Retina (tissue), 1 donor: ENCODE measurements at regions not wholly inside any gene's neighbourhood (a gene's known extent, or its start where the extent isn't known, plus 50 kb on each side); places are given as distances from the start of the nearest gene placed in this dataset.
"Not testable (repeated sequence)": the region's sequence is repeated elsewhere in the genome, so short reads cannot be mapped to it uniquely, and the experiment has no call there.

ENCODE experiments used
- DNase-seq: peaks from one replicate; pipeline ENCODE4 v3.0.0-alpha.2; 2016

DNA sequence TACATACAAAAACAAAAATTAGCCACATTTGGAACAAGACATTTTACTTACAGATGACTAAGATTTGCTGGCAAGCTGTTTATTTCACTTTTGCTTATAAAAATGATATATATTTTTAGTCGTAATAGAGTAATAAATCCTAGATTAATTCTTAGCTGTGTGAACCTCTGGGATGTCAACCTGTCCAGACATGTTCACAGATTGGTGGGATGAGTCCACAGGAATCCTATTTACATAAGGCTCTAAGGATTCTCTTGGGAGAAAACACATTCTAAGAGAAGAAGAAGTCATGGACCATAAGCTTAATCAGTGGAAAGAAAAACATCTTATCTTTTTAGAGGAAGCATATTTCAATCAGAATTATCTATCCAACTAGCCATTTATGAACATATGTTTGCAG is 797.4 kb downstream of the C12orf50 start:
- no peak for DNase-seq

DNA sequence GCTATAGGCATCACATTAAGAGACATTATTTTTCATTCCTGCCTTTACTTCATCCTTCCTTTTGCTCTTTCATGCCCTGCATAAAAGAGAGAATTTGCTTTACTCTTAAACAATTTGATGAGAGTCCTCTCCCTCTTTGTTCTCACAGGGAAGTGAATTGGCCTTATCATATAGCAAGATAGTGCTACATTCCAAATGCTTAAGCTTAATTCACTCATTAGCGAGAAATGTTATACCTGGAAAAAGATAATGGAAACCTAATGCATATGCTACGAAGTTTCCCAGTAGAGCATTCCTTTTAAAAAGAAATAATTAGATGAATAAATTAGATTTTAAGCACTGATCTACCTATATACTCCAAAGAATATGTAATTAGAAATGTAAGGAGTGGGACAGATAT is 798.8 kb downstream of the C12orf50 start:
- DNase-seq, result no peak

DNA sequence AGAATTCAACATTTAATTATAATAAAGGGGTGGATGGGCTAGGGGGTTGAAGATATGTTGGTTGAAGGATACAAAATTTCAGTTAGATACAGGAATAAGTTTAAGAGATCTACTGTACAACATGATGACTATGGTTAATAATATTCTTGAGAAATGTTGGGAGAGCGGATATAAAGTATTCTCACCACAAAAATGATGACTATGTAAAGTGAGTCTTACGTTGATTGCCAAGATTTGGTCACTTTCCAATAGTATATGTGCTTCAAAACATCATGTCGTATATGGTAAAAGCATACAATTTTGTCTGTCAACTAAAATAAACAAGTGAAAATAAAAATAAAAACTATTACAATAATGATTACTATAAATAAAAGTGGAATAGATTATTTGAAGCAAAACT is 802.0 kb downstream of the C12orf50 start:
- DNase-seq, result no peak

DNA sequence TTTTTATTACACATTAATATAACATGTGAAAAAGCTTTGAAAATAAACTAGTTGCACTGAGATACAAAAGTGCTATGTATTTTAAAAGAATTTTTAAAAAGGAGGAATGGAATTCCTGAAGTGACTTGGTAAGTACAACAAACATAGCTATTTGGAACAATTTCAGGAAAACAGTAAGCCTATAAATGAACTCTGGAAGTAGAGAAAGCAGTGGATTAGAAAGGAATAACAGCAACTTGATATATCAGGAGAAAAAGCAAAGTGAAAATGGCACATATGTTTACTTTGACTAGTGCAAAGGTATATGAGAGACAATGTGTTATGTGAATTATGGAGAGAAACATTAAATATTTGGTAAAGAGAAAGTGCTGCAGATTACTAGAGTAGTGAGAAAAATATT is 811.7 kb downstream of the C12orf50 start:
- DNase-seq, result no peak

DNA sequence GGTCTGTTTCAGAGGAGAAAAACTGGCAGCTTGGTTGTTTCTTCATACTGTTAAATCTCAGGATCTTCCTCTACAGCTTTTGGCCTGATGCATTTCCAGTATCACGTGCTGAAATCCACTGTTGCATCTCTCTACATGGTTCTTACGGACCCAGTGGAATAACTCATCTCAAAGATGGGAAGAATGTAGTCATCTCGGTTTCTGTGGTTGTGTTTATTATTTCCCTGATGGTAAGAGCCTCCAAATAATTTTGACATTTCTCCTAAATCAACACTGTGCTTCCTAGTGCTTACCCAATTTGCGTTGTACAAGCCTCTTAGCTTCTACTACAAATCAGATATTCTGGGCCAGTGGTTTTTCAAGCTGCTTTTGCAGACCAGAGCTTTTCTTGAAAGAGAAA is 812.8 kb downstream of the C12orf50 start:
- no peak for DNase-seq

DNA sequence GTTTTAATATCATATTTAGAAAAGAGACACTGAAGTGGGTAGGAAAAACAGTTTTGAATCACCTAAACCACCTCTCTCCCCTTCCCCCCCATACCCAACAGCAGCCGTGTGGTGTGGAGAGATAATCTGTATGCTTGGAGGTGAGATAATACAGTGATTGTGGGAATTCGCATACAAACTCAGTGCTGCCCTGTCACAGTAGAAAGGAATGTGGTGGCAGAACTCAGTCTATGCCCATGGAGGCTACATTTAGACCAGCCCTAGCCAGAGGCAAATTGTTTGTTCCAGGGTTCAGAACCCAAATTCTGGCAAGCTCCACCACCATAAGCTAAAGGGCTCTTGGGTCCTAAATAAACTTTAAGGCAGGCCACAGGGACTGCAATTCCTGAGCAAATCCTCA is 827.0 kb downstream of the C12orf50 start:
- no peak for DNase-seq

DNA sequence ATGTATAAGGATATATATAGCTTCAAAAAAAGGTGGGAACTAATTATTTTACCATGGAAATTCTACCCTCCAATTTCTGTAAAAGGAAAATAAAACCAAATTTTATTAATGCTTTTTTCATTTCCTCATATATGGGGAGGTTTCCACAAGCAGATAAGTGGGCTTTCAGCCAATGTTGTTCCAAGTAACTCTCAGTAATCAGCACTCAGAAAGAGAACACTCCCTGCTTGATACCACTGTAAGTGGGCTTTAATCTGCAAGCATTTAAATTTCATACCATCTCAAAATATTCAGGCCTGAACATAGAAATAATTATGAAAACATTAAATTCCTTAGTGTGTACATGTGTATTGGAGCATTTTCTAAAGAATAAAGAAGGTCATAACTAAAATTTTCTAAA is 827.6 kb downstream of the C12orf50 start:
- DNase-seq, result no peak

DNA sequence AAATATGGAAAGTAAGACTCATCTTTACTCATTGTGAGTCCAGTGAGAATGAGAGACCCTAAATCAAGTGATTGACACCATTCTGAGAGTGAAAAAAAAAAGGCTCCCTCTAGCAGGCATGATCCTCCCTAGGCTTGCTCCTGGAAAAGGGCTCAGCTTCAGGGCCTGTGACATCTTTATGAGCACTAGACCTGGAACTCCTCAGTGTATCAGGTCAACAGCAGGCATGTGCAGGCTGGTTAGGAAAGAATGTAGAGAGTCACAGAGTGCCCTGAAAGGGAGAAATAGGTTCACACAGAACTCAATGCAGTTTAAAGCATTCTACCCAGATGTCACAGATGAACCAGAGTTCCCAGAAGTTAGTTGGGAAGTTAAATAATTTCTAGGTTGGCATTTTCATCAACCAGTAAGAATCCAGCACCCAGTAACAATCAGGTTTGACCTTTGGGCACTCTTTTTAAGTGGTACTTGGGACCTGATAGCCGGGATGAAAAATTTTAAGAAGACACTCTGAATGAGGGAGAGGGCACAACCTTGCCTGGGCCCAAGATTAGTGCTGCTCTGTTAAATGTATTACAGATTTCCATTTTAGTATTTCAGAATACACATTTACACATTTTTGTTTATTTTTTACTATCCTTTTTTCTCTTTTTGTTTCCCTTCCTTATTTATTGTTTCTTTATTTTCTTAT is 828.8 kb downstream of the C12orf50 start:
- no peak for DNase-seq

DNA sequence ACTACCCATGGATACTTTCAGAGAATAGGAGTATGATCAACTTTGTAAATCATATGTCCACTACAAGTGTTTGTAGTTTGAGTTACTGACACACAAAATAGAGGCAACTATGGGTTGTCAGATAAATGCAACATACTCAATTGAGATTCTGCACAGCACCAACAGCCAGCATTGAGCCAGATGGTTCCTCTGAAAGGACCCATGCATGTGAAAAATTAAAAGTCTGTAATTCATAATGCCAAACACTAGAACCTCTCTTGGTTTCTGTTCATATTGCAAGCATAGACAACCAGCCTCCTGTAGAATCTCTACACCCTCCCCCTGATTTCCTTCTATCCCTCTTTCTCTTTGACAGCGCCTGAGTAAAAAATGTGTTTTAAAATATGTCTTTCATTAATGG is 831.0 kb downstream of the C12orf50 start:
- no peak for DNase-seq

DNA sequence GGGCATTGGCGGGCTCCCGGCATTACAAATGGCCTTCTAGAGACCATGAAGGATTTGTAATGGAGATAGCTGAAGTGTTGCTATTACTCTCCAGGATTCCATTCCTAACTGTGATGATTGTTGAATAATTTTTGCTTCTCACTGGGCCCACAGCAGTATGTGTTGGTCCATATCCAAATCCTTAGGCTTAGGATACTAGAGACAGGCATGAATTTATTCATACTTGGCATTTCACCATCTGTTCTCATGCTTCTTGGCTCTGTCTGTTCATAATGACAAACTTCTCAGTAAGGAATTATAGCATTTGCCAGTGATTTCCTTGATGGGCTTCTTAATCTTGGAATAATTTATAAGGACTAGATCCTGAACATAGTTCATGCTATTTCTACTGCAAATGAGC is 832.9 kb downstream of the C12orf50 start:
- no peak for DNase-seq

DNA sequence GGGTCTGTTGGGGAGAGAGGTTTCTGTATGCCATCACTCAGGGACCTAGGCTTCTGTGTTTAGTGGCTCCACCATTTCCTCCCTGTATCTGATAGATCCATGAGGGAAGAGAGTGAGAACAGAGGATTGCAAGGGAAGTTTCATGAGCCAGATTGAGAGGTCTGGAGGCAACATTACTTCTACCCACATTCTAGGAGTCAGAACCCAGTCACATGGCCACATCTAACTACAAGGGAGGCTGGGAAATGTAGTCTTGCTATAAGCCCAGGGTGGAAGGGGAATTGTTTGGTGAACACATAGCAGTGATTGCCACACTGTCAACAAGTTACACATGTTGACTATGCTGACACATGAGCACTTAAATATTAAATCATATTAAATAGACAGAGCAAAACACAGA is 834.8 kb downstream of the C12orf50 start:
- DNase-seq, result not testable (repeated sequence)

DNA sequence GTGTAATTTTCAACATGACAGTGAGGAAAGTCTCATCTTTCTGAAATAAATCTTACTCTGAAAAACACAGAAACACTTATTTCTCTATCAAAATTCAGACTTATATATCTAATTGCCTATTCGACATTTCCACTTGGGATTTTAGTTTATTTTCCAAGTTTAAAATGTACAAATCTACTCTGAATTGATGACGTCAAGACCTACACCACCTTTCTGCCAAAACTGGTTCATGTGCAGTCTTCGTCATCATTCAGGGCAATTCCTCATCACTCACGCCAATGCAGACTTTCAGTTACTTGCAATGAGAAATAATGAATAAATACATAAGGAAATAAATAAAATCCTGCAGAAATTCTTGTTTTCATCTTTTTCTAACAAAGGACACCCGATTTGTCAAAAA is 843.8 kb downstream of the C12orf50 start:
- DNase-seq, result no peak

DNA sequence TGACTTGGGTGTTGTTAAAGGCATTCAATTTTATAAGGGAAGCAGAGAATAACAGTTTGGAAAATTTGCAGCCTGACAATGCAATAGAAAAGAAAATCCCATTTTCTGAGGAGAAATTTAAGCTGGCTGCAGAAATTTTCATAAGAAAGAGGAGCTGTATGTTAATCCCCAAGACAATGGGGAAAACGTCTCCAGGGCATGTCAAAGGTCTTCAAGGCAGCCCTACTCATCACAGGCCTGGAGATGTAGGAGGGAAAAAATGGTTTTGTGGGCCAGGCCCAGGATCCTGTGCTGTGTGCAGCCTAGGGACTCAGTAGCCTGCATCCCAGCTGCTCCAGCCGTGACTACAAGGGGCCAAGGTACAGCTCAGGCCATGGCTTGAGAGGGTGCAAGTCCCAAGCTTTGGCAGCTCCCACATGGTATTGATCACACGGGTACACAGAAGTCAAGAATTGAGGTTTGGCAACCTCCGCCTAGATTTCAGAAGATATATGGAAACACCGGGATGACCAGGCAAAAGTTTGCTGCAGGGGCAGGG is 846.4 kb downstream of the C12orf50 start:
- DNase-seq, result no peak

DNA sequence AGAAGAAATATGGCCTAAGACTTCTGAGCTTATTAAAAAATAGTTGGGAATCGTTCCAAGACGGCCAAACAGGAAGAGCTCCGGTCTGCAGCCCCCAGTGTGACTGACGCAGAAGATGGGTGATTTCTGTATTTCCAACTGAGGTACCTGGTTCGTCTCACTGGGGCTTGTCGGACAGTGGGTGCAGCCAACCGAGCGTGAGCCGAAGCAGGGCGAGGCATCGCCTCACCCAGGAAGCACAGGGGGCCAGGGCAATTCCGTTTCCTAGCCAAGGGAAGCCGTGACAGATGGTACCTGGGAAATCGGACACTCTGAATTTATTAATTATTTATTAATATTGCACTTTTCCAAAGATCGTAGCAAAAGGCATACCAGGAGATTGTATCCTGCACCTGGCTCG is 857.8 kb downstream of the C12orf50 start:
- DNase-seq, result no peak

DNA sequence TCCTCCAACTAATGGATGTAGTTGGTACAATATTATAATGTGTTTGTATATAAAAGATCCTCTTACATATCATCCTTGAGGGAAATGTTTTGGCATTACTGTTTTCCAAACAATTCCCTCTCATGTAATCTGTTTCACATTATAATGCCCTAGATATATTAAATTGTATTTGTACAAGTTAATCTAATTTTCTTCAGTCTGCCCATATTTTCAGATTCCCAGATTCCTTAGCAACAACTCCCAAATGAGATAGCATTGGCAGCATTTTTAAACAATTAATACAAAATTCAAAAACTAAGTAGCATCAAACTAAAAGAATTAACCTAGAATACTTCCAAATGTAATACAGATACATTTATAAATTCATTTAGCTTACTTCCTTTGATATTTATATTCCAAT is 860.2 kb downstream of the C12orf50 start:
- DNase-seq, result no peak

DNA sequence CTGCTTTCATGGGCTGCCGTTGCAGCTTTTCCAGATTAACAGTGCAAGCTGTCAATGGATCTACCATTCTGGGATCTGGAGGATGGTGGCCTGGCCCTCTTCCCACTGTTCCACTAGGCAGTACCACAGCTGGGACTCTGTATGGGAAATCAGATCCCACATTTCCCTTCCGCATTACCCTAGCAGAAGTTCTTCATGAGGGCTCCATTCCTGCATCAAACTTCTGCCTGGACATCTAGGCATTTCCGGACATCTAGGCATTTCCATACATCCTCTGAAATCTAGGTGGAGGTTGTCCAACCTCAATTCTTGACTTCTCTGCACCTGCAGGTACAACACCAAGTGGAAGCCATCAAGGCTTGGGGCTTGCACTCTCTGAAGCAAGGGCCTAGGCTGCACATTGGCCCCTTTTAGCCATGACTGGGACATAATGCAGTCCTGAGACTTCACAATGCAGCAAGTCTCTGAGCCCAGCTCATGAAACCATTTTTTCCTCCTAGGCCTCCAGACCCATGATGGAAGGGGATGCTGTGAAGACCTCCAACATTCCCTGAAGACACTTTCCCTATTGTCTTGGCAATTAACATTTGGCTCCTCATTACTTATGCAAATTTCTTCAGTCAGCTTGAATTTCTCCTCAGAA is 863.3 kb downstream of the C12orf50 start:
- DNase-seq, result no peak

DNA sequence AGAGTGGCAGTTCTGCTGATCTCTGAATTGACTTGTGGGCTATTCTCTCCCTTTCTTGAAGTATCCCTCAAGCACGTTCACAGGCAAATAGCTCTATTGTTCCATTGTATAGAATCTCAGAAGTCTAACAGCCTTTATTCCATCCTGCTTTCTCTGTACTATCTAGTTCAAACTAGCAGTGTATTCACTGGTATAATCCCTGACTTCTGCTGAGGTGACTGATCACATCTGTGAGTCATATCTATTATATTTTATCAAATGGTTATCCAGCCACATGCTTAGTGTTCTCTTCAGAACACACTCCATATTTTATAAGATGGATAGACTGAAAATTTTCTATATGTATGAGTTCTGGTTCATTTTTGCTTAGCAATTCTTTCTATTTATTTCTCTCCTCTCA is 866.1 kb downstream of the C12orf50 start:
- DNase-seq, result no peak

DNA sequence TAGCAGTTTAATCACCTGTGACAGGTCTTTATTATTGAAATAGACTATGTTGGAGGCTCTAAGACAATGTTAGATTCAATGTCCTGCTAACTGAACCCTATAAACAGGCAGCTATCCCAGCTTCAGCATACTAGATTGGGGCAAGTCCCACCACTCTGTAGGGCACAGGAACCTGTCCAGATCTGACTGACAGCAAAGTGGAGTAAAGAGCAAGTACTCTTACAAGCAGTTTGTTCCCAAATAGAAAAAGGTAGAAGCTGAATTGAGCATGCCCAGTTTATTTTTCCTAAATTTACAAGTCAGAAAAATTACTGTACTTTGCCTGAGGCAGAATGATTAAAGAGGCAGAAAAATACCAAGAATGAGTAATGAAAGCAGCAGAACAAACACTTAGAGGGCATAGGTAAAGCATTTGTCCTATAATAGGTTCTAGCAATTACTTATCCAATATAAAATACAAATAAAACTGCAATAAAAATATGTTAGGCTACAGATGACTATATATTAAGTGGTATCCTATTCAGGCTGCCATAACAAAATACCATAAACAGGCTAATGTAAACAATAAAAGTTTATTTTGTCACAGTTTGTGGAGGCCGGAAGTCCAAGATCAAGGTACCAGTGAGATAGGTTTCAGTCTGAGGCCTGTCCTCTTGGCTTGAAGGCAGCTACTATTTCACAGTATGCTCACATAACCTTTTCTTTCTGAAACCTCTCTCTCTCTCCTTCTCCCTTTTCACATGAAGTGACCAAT is 868.2 kb downstream of the C12orf50 start:
- no peak for DNase-seq

DNA sequence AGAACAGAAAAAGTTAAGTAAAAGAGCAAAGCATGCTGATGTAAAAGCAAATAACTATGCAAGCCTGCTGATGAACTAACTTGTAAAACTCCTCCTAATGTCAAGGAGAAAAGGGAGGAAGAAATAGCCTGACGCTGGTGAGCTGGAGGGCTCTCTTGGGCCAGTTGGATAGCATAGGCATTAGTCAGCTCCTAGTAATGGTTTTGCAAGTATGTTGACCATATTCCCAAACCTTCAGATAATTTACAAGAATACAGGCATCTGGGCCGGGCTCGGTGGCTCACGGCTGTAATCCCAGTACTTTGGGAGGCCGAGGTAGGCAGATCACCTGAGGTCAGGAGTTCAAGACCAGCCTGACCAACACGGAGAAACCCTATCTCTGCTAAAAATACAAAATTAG is 871.4 kb downstream of the C12orf50 start:
- no peak for DNase-seq

DNA sequence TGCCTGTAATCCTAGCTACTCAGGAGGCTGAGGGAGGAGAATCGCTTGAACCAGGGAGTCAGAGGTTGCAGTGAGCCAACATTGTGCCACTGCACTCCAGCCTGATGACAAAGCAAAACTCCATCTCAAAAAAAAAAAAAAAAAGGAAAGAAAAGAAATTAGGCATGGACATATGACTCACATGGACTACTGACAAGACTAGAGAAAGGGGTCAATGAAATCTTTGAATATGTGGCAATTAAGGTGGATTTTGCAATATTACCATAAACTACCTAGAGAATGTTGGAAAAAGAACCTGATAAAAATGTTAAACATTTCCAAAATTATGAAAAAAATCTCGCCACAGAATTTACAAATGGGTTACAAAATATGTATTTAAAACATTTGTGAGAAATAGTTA is 873.6 kb downstream of the C12orf50 start:
- DNase-seq, result no peak

DNA sequence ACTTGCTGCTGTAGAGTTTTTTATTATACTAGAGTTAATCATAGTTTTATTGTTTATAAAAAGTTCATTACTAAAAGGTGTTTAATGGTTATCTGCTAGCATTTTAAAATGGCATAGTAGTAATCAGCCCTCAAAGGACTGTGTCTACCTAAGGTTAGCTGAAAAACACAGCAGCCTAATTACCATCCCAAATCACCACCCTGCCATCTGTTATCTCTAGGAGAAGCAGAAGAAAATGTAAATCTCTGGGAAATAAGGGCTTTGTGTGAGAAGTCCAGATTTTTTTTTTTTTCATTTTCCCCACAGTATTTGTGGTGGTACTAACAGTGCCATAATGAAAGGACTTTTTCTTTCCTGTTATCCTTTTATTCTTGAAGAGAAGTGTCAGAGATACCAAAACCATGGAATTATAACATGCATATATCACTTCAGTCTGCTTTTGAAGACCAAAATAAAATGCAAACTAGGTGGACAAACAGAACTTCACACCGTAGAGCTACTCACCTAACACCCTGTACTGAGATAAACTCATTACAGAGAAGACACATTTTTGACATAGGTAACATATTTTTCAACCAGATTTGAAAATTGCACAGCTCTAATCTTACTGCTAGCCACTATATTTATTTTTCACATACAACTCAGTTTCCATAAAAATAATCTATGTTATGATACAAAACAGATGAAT is 876.2 kb downstream of the C12orf50 start:
- DNase-seq, result no peak

DNA sequence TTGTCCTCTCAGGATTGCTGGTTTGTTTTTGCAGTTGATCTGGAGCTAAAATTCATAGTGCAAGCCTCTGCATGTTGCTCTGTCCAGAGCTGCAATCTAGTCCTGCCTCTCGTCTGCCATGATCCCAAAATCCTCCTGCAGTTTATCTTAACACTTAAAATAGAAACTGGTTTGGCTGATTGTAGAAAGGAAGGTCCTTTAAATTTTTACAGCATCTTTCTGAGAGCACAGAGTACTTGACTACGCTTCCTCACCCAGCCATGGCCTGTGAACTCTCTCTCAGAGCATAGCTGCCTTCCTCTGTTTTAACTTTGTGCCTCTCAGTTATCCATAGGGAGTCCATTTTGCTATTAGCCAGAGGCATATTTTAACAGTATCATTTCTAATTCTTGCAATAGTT is 877.1 kb downstream of the C12orf50 start:
- DNase-seq, result no peak

DNA sequence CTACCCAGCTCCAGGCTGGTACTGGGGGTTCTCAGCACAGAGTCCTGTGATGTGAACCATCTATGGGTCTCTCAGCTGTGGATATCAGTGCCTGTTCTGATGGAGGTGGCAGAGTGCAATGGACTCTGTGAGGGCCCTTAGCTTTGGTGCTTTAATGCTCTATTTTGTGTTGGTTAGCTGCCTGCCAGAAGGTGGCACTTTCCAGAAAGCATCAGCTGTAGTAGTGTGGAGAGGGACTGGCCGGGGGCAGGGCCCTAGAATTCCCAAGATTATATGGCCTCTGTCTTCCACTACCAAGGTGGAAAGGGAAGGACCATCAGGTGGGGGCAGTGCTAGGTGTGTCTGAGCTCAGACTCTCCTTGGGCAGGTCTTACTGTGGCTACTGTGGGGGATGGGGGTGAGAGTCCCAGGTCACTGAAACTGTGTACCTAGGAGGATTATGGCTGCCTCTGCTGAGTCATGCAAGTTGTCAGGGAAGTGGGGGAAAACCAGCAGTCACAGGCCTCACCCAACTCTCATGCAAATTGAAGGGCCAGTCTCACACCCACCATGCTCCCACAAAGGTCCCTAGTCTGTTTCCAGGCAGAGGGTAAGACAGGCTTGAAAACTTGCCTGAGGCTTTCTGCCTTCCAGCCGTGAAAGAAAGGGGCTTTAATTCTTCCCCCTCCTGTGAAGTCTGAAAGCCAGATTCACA is 878.1 kb downstream of the C12orf50 start:
- no peak for DNase-seq
